Adipocyte (in vitro differentiated cells): ENCODE measurements at regions not wholly inside any gene's neighbourhood (a gene's known extent, or its start where the extent isn't known, plus 50 kb on each side); places are given as distances from the start of the nearest gene placed in this dataset.

Experiments used
- DNase-seq: peaks from one replicate; pipeline ENCODE4 v3.0.0-alpha.2; 2015; ENCODE audit warnings: low read depth
- H3K27me3 ChIP-seq: replicated peaks from 2 replicates; pipeline ENCODE4 v1.7.0; 2013; ENCODE audit warnings: mild to moderate bottlenecking, low read length, moderate library complexity; ENCODE audit not compliant: control insufficient read depth, insufficient read depth
- H3K36me3 ChIP-seq: 2 replicates; pipeline ENCODE4 v1.7.0; 2013; ENCODE audit warnings: low read length, mild to moderate bottlenecking, moderate library complexity; ENCODE audit not compliant: control insufficient read depth, insufficient read depth, severe bottlenecking
- H3K4me1 ChIP-seq: 2 replicates; pipeline ENCODE4 v1.7.0; 2013; ENCODE audit warnings: mild to moderate bottlenecking, low read length, moderate library complexity; ENCODE audit not compliant: control insufficient read depth, insufficient read depth
- H3K4me3 ChIP-seq: 2 replicates; pipeline ENCODE4 v1.7.0; 2013; ENCODE audit warnings: mild to moderate bottlenecking, low read length, moderate library complexity
- H3K9ac ChIP-seq: 2 replicates; pipeline ENCODE4 v1.7.0; 2013; ENCODE audit warnings: mild to moderate bottlenecking, low read length, moderate library complexity
- H3K9me3 ChIP-seq: 2 replicates; pipeline ENCODE4 v1.7.0; 2013; ENCODE audit warnings: mild to moderate bottlenecking, low read length, moderate library complexity; ENCODE audit not compliant: control insufficient read depth

DNA sequence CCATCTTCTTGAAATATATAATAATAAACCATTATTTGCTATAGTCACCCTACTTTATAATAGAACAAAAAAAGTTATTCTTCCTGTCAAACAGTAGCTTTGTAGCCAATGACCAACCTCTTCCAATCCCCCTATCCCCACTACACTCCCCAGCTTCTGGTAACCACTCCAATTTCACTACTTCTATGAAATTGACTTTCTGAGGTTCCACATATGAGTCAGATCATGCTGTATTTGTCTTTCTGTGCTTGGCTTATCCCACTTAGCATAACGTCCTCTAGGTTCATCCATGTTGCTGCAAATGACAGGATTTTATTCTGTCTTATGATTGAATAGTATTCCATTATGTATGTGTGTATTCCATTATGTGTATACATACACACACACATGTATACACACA lies 809.7 kb upstream of the NDST4 start:
- no peak for DNase-seq
- Histone ChIP-seq H3K9ac (no peak overlapping the region), H3K27me3 (no peaks in the 10 kb centered on the region), H3K4me3 (no peak overlapping the region), H3K9me3 (no peaks in the 10 kb centered on the region), H3K36me3 (no peaks in the 10 kb centered on the region), H3K4me1 (no peaks in the 10 kb centered on the region)

DNA sequence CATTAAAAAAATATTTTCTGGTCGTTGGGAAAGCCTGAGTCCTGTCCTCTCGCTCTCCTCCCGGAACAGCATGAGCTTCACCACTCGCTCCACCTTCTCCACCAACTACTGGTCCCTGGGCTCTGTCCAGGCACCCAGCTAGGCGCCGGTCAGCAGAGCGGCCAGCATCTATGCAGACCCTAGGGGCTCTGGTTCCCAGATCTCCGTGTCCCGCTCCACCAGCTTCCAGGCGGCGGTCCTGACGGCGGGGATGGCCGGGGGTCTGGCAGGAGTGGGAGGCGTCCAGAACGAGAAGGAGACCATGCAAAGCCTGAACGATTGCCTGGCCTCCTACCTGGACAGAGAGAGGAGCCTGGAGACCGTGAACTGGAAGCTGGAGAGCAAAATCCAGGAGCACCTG lies 807.2 kb upstream of the NDST4 start:
- no peak for DNase-seq
- H3K36me3 ChIP-seq, result no peaks in the 10 kb centered on the region

DNA sequence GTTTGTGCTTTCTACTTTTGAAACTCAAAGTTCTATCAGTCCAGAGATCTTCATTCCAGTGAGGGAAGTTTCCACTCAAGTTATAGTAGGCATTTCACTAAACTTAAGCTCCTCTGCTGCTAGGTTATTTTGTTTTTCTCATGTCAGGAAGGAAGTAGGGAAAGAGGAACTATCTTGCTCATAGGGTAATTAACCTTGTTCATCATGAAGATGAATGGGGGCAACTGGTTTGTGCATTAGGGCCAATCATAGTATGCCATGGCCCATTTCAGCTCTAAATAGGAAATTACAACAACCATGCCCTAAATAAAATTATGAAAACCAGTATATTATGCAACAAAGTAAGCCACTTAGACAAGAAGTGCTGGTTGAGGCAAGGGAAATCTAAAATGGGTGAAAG lies 804.7 kb upstream of the NDST4 start:
- H3K36me3 ChIP-seq, result no peaks in the 10 kb centered on the region
- no peak overlapping the region for H3K9ac ChIP-seq
- no peaks in the 10 kb centered on the region for H3K9me3 ChIP-seq
- no peak overlapping the region for H3K4me3 ChIP-seq
- DNase-seq, result no peak
- H3K27me3 ChIP-seq, result no peaks in the 10 kb centered on the region
- H3K4me1 ChIP-seq, result no peaks in the 10 kb centered on the region

More for the DNA sequence above, 807.2 kb upstream of the NDST4 start:
- Histone ChIP-seq H3K27me3 (no peaks in the 10 kb centered on the region), H3K4me1 (no peaks in the 10 kb centered on the region), H3K9ac (no peak overlapping the region), H3K4me3 (no peak overlapping the region), H3K9me3 (no peaks in the 10 kb centered on the region)

DNA sequence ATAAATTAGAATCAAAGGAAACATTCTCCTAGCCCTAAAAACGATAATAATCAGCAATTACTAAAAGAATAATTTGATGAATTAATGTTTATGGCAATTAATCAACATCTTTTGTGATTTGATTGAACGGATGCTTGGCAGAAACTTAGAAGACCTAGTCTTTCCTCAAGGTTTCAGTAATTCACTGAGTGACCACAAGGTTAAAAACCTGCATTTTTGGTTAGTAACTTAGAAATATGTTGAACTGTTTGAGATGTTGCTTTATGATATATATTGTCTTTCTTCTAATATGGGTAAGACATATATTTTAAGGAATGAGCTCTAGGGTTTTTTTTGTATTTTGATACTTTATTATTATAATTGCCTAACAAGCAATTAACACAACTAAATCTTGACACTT lies 793.0 kb upstream of the NDST4 start:
- Histone ChIP-seq H3K36me3 (no peaks in the 10 kb centered on the region), H3K9ac (no peak overlapping the region), H3K4me1 (no peaks in the 10 kb centered on the region), H3K4me3 (no peak overlapping the region), H3K27me3 (no peaks in the 10 kb centered on the region), H3K9me3 (peaks cover 2% of the 10 kb centered on the region)
- no peak for DNase-seq

DNA sequence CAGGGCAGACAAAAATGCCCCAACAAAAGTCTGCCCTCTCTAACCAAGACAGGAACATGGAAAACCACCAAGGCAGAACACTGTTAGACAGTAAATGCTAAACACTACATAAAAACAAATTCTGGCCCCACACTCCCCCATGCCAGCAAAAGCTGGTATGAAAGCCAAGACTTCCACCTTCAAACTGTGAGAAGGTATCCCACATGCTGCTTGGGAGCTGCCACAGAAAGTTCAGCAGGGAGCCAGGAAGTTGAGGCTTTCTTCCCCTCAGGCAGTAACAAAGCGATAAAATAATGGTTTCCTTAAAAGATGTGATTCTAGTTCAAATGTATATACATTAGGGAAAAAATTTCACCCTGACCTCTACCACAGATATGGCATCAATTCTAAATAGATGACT lies 770.4 kb upstream of the NDST4 start:
- no peaks in the 10 kb centered on the region for H3K4me1 ChIP-seq
- H3K9ac ChIP-seq, result no peak overlapping the region
- no peaks in the 10 kb centered on the region for H3K36me3 ChIP-seq
- H3K27me3 ChIP-seq, result no peaks in the 10 kb centered on the region
- H3K9me3 ChIP-seq, result no peaks in the 10 kb centered on the region
- DNase-seq, result no peak
- no peak overlapping the region for H3K4me3 ChIP-seq

DNA sequence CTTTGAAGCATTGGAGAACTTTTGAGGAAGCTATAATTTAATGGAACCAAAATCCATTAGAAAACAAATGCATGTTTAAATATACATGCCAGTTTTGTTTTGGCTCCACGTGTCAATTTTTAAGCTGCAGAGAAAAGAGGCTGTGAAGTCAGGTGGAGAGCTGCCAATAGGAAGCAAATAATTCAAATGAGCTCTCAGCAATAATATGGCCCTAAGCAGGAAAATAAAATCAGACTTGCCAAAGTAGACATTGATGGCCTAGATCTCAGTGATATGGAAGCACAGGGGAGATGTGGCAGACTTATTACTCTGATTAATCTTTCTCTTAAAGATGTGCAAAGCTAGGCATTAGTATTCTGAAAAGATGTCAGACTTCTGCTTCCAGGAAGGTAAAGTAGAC lies 769.8 kb upstream of the NDST4 start:
- H3K36me3 ChIP-seq, result no peaks in the 10 kb centered on the region
- H3K9ac ChIP-seq, result no peak overlapping the region
- H3K9me3 ChIP-seq, result no peaks in the 10 kb centered on the region
- DNase-seq, result no peak
- H3K4me1 ChIP-seq, result no peaks in the 10 kb centered on the region
- H3K4me3 ChIP-seq, result no peak overlapping the region
- H3K27me3 ChIP-seq, result no peaks in the 10 kb centered on the region

DNA sequence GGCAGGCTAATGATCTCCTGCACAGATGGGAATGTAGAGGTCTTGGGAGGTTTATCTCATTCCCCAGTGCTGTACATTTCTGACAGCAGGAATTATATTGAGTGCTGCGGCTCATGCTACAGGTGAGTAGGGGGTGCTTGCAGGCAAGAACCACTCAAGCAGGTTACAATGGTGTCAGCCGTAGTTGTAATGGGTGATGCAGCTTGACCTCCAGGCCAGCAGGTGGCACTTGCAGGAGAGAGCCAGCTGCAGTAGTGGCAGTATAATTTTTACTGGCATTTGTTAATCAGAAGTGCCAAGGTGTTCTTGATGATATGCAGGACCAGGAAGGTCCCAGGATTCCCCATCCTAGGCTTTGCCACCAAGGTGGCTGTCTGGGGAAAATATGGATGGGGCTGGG lies 759.6 kb upstream of the NDST4 start:
- no peaks in the 10 kb centered on the region for H3K4me1 ChIP-seq
- no peaks in the 10 kb centered on the region for H3K9me3 ChIP-seq
- no peaks in the 10 kb centered on the region for H3K36me3 ChIP-seq
- no peaks in the 10 kb centered on the region for H3K27me3 ChIP-seq
- DNase-seq, result no peak
- H3K9ac ChIP-seq, result no peak overlapping the region
- H3K4me3 ChIP-seq, result no peak overlapping the region

DNA sequence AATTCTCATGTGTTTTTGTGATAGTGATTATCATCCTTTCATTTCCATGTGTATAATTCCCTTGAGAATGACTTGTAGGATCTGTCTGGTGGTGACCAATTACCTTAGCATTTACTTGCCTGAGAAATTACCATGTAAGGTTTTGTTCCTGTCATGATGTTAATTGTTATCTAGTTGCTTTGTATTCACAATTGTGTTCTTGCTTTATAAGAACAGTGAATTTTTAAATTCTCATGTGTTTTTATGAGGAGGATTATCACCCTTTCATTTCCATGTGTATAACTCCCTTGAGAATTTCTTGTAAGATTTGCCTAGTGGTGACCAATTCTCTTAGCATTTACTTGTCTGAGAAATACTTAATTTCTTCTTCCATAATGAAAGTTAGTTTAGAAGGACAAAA lies 758.2 kb upstream of the NDST4 start:
- no peak overlapping the region for H3K4me3 ChIP-seq
- no peaks in the 10 kb centered on the region for H3K9me3 ChIP-seq
- H3K4me1 ChIP-seq, result no peaks in the 10 kb centered on the region
- H3K27me3 ChIP-seq, result no peaks in the 10 kb centered on the region
- DNase-seq, result no peak
- H3K9ac ChIP-seq, result no peak overlapping the region
- H3K36me3 ChIP-seq, result no peaks in the 10 kb centered on the region

DNA sequence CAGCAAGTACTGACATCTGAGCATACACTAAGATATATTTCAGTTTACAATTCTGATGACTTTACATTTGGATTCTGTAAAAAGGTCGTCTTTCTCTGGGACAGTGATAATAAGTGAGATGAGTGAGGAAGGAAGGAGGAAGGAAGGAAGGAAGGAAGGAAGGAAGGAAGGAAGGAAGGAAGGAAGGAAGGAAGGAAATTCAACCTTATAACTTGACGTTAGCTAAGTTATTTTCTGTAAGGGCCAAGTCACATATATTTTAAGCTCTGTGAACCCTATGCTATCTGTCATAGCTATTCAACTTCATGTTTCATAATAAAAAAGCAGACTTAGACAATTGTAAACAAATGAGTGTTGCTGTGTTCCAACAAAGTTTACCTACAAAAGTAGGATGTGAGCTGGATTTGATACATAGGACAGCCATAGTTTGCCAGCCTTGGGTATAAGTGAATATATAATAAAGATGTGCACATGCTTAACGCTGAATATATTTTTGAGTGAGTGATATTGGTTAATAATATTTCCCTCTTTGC lies 753.0 kb upstream of the NDST4 start:
- Histone ChIP-seq H3K27me3 (no peaks in the 10 kb centered on the region), H3K4me1 (no peaks in the 10 kb centered on the region), H3K9ac (no peak overlapping the region), H3K4me3 (no peak overlapping the region), H3K9me3 (no peaks in the 10 kb centered on the region), H3K36me3 (no peaks in the 10 kb centered on the region)
- no peak for DNase-seq

DNA sequence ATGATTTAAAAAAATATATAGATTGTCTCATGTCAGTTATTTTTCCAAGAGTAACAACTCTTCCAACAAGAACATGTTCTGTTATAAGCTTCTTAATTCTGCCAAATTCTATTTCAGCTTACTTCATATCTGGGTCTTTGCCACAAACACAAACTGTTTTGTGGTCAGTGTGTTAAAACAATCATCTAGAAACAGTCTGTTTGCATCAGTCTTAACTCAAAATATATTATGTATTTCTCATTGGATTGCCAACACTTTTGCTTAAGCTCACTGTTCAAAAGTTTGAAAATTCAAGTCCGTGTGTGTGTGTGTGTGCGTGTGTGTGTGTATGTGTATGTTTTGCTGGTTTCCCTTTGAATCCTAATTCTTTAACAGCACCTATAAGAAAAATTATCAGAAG lies 752.3 kb upstream of the NDST4 start:
- no peak overlapping the region for H3K9ac ChIP-seq
- no peaks in the 10 kb centered on the region for H3K27me3 ChIP-seq
- no peak for DNase-seq
- no peaks in the 10 kb centered on the region for H3K36me3 ChIP-seq
- no peak overlapping the region for H3K4me3 ChIP-seq
- no peaks in the 10 kb centered on the region for H3K9me3 ChIP-seq
- no peaks in the 10 kb centered on the region for H3K4me1 ChIP-seq

DNA sequence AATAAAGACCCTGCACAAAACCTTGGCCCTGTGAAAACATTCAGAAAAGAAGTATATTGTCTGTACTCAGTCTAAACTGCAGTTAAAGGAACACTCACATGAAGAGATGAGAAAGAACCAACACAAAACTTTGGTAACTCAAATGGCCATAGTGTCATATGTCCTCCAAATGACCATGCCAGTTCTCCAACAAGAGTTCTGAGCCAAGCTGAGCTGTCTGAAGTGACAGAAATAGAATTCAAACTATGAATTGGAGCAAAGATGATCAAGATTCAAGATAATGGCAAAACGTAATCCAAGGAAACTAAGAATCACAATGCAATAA lies 739.3 kb upstream of the NDST4 start:
- no peaks in the 10 kb centered on the region for H3K9me3 ChIP-seq
- H3K9ac ChIP-seq, result no peak overlapping the region
- no peaks in the 10 kb centered on the region for H3K4me1 ChIP-seq
- DNase-seq, result no peak
- H3K4me3 ChIP-seq, result no peak overlapping the region
- H3K36me3 ChIP-seq, result no peaks in the 10 kb centered on the region
- no peaks in the 10 kb centered on the region for H3K27me3 ChIP-seq

DNA sequence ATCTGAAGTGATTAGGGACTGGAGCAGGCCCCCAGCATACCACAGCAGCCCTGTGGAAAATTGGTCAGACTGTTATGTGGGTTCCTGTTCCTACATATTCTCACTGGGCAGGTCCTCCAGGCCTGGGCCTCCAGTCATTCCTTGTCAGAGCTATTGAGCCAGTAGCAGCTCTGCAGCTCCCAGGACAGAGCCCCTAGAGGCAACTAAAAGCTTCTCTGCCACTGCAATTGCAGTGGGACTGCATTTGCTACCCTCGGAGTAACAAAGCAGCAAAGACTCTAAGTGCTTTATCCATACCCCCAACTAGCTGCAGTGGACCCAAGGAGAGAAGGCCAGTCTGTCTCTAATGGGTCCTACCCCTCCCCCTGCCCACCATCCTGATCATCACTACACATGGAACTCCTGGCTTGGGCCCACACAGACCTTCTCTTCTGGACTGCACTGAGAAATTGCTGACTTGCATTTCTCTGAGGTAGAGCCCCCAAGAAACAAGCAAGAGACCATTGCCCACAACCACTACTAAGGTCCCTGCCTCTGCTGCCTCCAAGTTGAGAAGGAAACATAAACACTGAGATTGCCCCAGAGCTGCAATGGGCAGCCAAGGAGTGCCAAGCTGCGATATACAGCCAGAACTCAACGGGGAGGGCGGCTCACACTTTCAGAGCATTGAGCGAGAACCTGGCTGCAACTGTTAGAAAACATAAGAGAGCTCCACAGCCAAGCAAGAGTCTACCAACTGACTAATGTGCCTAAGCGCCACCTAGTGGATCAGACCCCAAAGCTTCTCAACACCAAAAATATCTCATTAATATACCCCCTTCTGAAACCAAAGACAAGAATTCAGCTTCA lies 738.7 kb upstream of the NDST4 start:
- no peaks in the 10 kb centered on the region for H3K4me1 ChIP-seq
- peak; percentile 33 for DNase-seq
- no peak overlapping the region for H3K4me3 ChIP-seq
- no peaks in the 10 kb centered on the region for H3K9me3 ChIP-seq
- H3K27me3 ChIP-seq, result no peaks in the 10 kb centered on the region
- no peak overlapping the region for H3K9ac ChIP-seq
- no peaks in the 10 kb centered on the region for H3K36me3 ChIP-seq
